ENCODE measurements at regions not wholly inside any gene's neighbourhood (a gene's known extent, or its start where the extent isn't known, plus 50 kb on each side); places are given as distances from the start of the nearest gene placed in this dataset.

- POLR2A ChIA-PET, result no interaction called here
- Histone ChIP-seq H3K4me3 (ENCODE audit: low read depth, low read length) (no peak overlapping the region), H3K9me3 (ENCODE audit: control insufficient read depth, insufficient read depth, low read depth, low read length) (no peaks in the 10 kb centered on the region), H3K36me3 (ENCODE audit: control insufficient read depth in 2 of 2, insufficient read depth in 1 of 2, low read length in 2 of 2) (no peaks in the 10 kb centered on the region), H3K4me1 (ENCODE audit: control insufficient read depth, insufficient read depth, low read length) (no peaks in the 10 kb centered on the region), H3K27ac (ENCODE audit: extremely low read depth, low read depth, low read length) (no peak overlapping the region)
- TF ChIP-seq PRDM1 (tag by site-specific recombination; IDR thresholded peaks at IDR 0.05) (no peak), ZNF426 (tag by site-specific recombination; IDR thresholded peaks at IDR 0.05) (no peak), KLF8 (tag by site-specific recombination; IDR thresholded peaks at IDR 0.05) (no peak), ZNF16 (tag by site-specific recombination; IDR thresholded peaks at IDR 0.05; ENCODE audit: low read depth) (no peak), ZNF530 (tag by site-specific recombination; IDR thresholded peaks at IDR 0.05; ENCODE audit: low read depth) (no peak), YY1 (tag by site-specific recombination; IDR thresholded peaks at IDR 0.05) (no peak), ZNF211 (tag by site-specific recombination; IDR thresholded peaks at IDR 0.05; ENCODE audit: low read depth) (no peak), ZBTB44 (tag by site-specific recombination; IDR thresholded peaks at IDR 0.05) (no peak), ZNF514 (tag by site-specific recombination; IDR thresholded peaks at IDR 0.05) (no peak), ZFP3 (tag by site-specific recombination; IDR thresholded peaks at IDR 0.05; ENCODE audit: low read depth) (no peak), ZNF341 (tag by site-specific recombination; IDR thresholded peaks at IDR 0.05; ENCODE audit: low read depth) (no peak), ZNF658 (tag by site-specific recombination; IDR thresholded peaks at IDR 0.05) (no peak), ZNF394 (tag by site-specific recombination; IDR thresholded peaks at IDR 0.05; ENCODE audit: borderline replicate concordance) (no peak), ZNF48 (tag by site-specific recombination; IDR thresholded peaks at IDR 0.05) (no peak), ZNF292 (tag by site-specific recombination; IDR thresholded peaks at IDR 0.05; ENCODE audit: borderline replicate concordance, low read depth) (no peak), WT1 (tag by site-specific recombination; IDR thresholded peaks at IDR 0.05) (no peak), ZNF2 (tag by site-specific recombination; IDR thresholded peaks at IDR 0.05) (no peak), OVOL3 (tag by site-specific recombination; IDR thresholded peaks at IDR 0.05) (no peak), ZNF112 (tag by site-specific recombination; IDR thresholded peaks at IDR 0.05) (no peak)
- CTCF ChIA-PET, result no interaction called here
Observed at GRCh38 chr2:220143336-220143735, 515.9 kb downstream of the SLC4A3 start.

GRCh38 chr2:220144411-220144810 is 517.0 kb downstream of the SLC4A3 start:
- Histone ChIP-seq H3K4me3 (ENCODE audit: low read depth, low read length) (no peak overlapping the region), H3K36me3 (ENCODE audit: control insufficient read depth in 2 of 2, insufficient read depth in 1 of 2, low read length in 2 of 2) (no peaks in the 10 kb centered on the region), H3K9me3 (ENCODE audit: control insufficient read depth, insufficient read depth, low read depth, low read length) (no peaks in the 10 kb centered on the region), H3K4me1 (ENCODE audit: control insufficient read depth, insufficient read depth, low read length) (no peaks in the 10 kb centered on the region), H3K27ac (ENCODE audit: extremely low read depth, low read depth, low read length) (no peak overlapping the region)
- TF ChIP-seq ZNF521 (tag by site-specific recombination; IDR thresholded peaks at IDR 0.05), result no peak
- TF ChIP-seq ZNF366 (tag by site-specific recombination; conservative IDR thresholded peaks at IDR 0.05), result no peak
- TF ChIP-seq ZNF157 (tag by site-specific recombination; IDR thresholded peaks at IDR 0.05), result no peak
- no peak for TF ChIP-seq SALL2 (tag by site-specific recombination; IDR thresholded peaks at IDR 0.05; ENCODE audit: borderline replicate concordance)
- TF ChIP-seq ZBTB10 (tag by site-specific recombination; IDR thresholded peaks at IDR 0.05), result no peak
- no peak for TF ChIP-seq OVOL3 (tag by site-specific recombination; IDR thresholded peaks at IDR 0.05)
- TF ChIP-seq, protein P1, sequence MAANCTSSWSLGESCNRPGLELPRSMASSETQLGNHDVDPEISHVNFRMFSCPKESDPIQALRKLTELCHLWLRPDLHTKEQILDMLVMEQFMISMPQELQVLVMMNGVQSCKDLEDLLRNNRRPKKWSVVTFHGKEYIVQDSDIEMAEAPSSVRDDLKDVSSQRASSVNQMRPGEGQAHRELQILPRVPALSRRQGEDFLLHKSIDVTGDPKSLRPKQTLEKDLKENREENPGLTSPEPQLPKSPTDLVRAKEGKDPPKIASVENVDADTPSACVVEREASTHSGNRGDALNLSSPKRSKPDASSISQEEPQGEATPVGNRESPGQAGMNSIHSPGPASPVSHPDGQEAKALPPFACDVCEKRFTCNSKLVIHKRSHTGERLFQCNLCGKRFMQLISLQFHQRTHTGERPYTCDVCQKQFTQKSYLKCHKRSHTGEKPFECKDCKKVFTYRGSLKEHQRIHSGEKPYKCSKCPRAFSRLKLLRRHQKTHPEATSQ (tag by site-specific recombination; IDR thresholded peaks at IDR 0.05), result no peak
- no peak for TF ChIP-seq ZNF548 (tag by site-specific recombination; IDR thresholded peaks at IDR 0.05)
- TF ChIP-seq ZSCAN16 (tag by site-specific recombination; IDR thresholded peaks at IDR 0.05), result no peak
- no peak for TF ChIP-seq SP3 (tag by site-specific recombination; IDR thresholded peaks at IDR 0.05)
- CTCF ChIA-PET, result no interaction called here
- POLR2A ChIA-PET, result no interaction called here
